T-helper 2 cell treated with Interferon-gamma antibody and Interleukin-4, amounts not matched to agents 100 ng/mL and 5 ng/mL, for 36 hours (primary cell): ENCODE measurements at regions not wholly inside any gene's neighbourhood (a gene's known extent, or its start where the extent isn't known, plus 50 kb on each side); places are given as distances from the start of the nearest gene placed in this dataset.

Experiments used
- intact Hi-C: fragments of 100-400 bp; cut with micrococcal nuclease; formaldehyde crosslinking; loops from one replicate; pipeline ENCODE4 v1.15.1; 2023

- intact Hi-C loops = no loop called here
Observed at GRCh38 chr22:27431896-27432295, 369.7 kb downstream of the MN1 start.

- intact Hi-C loops = no loop called here
Observed at GRCh38 chr22:27433099-27433498, 368.5 kb downstream of the MN1 start.

GRCh38 chr22:27433585-27434190 lies 367.9 kb downstream of the MN1 start:
- intact Hi-C loops = no loop called here

- intact Hi-C loops = no loop called here
Observed at GRCh38 chr22:27434898-27435297, 366.7 kb downstream of the MN1 start.

DNA sequence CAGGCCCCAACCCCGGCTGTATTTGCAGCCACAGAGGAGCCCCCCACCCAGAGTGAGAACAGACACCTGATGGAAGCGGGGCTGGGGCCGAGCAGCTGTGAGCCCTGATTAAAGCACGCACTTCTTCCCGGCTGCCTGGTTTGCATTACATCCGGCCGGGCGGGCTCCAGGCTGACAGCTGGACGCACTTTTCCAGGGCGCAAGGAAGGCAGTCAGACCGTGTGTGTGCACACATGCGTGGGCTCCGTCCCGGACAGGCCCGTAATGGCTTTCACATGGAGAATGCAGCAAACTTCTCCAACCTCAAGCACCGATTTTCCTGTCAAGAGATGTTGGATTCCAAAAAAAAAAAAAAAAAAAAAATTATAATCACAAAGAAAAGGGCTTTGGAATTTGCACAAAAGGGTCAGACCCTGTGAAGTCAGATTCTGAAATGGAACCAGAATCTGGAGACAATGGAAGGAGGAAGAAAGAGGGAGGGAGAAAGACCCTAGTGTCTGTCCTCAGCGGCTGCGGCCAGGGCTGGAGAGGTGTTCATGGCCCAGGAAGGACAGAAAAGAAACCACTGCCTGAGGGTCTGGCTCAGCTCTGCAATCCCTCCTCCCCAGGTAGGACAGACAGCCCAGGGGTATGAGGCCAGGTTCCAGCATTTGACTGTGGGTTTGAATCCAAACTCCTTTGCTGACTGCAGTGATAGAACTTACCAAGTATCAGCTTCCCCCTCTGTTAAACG lies 365.5 kb downstream of the MN1 start:
- intact Hi-C loops = no loop called here

DNA sequence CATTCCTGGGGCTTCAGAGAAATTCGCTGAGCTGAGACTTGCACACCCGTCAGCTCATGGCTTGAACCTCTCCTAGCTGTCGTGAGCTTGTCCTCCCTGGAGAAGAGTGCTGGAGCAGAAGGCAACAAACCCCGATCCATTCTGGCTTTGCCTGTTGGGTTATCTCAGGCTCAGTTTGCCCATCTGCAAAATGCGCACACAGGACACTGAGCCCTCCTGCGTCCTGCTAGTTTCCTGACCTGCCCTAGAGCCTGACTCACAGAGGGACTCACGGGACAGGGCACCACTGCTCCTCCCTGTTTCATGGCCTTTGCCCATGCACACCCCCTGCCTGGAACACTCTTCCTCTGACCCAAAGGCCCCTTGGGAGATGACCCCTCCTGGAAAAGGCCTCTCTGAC lies 365.0 kb downstream of the MN1 start:
- intact Hi-C loops = no loop called here

GRCh38 chr22:27437570-27437969 lies 364.0 kb downstream of the MN1 start:
- intact Hi-C loops = no loop called here

DNA sequence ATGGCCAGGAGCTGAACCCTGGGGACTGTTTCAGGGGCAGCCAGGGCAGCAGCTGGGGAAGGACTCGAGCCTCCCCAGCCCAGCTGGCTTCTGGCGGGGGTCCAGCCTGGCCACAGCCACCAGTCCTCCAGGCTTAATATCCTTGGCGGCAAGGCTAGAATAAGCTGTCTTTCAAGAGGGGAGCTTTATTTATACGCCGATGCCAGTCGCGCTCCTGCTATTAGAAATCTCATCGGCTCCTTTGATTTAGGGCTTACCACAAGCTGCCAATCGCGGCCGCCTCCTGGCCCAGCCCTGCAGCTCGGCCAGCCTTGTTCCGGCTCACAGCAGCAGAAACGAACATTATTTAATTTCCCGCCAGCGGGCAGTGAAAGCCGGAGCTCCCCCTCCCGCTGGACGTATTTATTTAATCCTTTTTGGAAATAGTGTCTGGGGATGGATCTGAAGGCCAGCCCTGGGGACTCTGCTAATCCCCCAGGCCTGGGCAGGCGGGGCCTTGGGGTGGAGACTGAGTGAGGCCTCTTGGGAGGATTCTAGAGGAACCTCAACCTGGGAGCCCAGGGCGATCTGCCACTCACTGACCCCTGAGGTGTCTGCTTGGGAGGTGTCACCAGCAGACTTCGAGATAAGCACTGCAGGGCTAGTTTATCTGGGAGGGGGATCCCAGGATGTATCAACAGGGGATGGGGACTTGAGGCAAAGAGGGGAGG lies 363.1 kb downstream of the MN1 start:
- intact Hi-C loops = no loop called here

DNA sequence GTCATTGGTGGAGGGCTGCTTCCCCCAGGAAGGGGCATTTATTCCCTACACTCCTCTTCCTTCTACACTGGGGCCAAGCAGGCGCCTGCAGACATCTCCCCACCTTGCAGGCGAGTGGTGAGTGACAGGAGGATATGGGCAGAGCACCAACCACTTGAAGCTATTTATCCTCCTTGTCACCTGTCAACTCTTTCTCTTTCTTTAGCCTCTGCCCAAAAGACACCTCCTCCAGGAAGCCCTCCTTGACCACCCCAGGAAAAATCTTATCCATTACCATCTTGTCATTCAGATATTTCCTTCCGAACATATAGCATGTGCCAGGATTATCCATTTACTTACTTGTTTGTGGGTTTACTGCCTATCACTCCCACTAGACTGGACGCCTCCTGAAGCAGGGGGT lies 362.4 kb downstream of the MN1 start:
- intact Hi-C loops = no loop called here

GRCh38 chr22:27440304-27440865 lies 361.2 kb downstream of the MN1 start:
- intact Hi-C loops = no loop called here

DNA sequence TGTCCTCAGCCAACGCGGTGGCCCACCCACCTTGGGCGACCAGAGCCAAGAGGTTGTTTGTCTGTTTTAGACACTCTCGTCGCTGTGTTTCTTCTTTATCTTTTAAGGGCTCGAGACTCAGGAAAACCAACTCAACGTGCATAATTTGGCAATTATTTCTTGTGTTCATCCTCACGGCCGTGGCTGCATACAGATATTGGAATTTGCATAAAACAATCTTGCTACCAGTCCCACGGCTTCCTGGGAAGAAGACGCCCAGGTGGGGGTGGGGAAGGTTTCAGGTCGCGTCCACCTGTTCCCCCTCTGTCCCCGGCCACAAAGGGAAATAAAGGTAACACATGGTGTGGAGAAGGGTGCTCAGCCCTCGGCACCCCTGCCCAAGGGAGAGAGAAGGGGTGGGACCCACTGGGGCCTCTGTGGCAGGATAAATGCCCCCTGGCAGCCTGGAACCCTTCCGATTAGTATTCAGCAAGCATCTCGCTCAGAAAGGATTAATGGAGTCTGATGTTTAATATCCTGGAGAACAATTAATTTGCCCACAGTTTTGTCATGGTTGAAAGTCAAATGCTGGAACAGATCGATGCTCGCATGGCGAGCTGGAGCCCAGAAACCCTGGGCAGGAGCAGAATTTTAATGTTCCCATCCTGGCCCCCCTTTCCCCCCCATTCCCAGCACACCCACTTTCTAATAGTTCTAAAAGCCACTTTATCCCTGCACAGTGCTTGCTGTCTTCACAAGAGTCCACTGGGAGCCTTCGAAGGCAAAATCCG lies 359.7 kb downstream of the MN1 start:
- intact Hi-C loops = no loop called here

DNA sequence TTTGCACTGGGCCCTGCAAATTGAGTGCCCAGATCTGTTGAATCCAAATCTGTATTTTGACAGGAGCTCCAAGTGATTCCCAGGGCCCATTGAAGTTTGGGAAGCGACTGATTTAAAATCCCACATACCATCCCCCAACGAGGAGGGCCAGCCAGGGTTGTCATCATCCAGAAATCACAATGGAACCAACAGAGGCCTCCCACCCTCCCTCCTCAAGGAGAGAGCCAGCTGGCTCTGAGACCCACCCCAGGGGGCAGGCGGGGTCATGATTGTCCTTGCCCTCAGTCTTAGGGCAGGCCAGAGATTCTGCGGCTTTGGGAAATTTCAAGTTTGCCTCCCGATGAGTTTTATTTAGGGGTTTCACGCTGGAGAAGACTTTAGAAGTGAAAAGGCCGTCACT lies 358.2 kb downstream of the MN1 start:
- intact Hi-C loops = no loop called here

GRCh38 chr22:27445881-27446280 lies 355.7 kb downstream of the MN1 start:
- intact Hi-C loops = no loop called here

DNA sequence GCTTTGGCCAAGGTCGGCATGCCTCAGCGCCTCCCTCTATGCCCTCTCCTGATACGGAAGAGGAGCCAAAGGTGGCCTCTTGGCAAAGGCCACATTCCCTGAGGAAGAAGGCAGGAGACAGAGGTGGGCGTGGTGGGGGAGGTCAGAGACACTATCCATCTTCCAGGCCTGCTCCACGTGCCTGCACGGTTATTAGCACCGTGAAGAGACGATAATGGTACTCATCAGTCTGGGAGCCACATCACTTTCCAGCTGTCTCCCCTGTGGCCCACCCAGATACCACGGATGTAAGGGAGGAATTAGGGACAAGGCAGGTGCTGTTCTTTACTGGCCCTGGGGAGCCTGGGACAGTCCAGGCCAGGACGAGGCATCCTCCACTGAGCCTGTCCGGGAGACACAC lies 354.3 kb downstream of the MN1 start:
- intact Hi-C loops = no loop called here

- intact Hi-C loops = no loop called here
Observed at GRCh38 chr22:27450448-27450847, 351.1 kb downstream of the MN1 start.

DNA sequence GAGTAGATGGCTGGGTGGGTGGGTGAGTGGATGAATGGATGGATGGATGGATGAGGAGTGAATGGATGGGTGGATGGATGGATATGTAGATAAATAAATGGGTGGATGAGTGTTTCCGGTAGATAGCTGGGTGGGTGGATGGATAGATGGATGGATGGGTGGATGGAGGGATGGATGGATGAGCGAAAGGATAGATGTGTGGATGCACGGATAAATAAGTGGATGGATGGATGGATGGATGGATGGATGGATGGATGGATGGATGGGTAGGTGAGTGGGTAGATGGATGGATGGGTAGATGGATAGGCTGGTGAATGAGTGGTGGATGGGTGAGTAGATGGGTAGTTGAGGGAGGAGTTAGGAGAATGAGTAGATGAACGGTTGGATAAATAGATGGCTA lies 349.3 kb downstream of the MN1 start:
- intact Hi-C loops = no loop called here

- intact Hi-C loops = no loop called here
Observed at GRCh38 chr22:27452922-27453321, 348.6 kb downstream of the MN1 start.

- intact Hi-C loops = no loop called here
Observed at GRCh38 chr22:27453725-27454124, 347.8 kb downstream of the MN1 start.

DNA sequence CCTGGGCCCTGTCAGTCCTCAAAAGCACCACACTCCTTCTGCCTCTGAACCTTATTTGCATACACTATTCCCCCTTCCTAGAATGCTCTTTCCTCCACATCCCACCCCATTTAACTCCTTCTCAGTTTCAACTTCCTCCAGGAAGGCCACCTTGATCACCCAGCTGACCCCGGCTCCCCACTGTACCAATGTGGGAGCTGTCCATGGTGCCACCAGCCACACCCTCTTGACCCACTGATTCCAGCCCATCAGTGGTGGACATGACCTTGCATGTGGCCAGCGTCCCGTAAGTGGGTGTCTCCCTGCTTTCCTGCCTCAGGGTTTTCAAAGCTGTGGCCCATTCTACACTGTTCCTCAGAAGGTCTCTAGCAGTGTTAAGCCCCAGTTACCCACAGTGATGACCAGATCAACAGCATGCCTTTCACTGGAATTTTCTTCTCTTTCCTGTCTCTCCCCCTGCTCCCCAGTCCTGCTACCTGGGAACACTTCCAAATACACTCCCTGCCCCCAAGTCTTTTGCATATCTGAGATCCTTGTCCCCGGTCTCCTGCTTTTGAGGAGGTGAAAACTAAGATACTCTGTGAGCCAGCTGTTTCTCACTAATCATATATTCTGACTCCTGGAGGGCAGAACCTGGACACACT lies 346.6 kb downstream of the MN1 start:
- intact Hi-C loops = no loop called here

GRCh38 chr22:27455526-27455925 lies 346.0 kb downstream of the MN1 start:
- intact Hi-C loops = no loop called here
